Neutrophil (primary cell): ENCODE measurements at regions not wholly inside any gene's neighbourhood (a gene's known extent, or its start where the extent isn't known, plus 50 kb on each side); places are given as distances from the start of the nearest gene placed in this dataset.
"Not testable (repeated sequence)": the region's sequence is repeated elsewhere in the genome, so short reads cannot be mapped to it uniquely, and the experiment has no call there.

Source experiments
- H3K27ac ChIP-seq: fragments of 200-600 bp; sonication (generic); 2 replicates; pipeline ENCODE4 v1.5.1; 2016; ENCODE audit warnings: mild to moderate bottlenecking, moderate library complexity
- H3K27me3 ChIP-seq: fragments of 200-600 bp; sonication (generic); 2 replicates; pipeline ENCODE4 v1.6.0; 2016; ENCODE audit warnings: mild to moderate bottlenecking
- H3K36me3 ChIP-seq: fragments of 200-600 bp; sonication (generic); 2 replicates; pipeline ENCODE4 v1.5.1; 2017
- H3K4me1 ChIP-seq, 2 experiments: fragments of 200-600 bp in 1 of 2; sonication (generic) in 1 of 2; 1 replicate in 1 of 2; 2 replicates in 1 of 2; pipeline versions ENCODE4 v1.5.1 to v1.6.1; 2013 to 2016; ENCODE audit warnings: low read depth in 1 of 2, low read length in 1 of 2, mild to moderate bottlenecking in 1 of 2, moderate library complexity in 1 of 2; ENCODE audit not compliant: control insufficient read depth in 1 of 2, insufficient read depth in 1 of 2
- H3K4me3 ChIP-seq, 2 experiments: fragments of 200-600 bp in 1 of 2; sonication (generic) in 1 of 2; 1 replicate in 1 of 2; 2 replicates in 1 of 2; pipeline ENCODE4 v1.5.1; 2013 to 2016; ENCODE audit warnings: low read depth in 1 of 2, low read length in 1 of 2, mild to moderate bottlenecking in 1 of 2, moderate library complexity in 1 of 2
- H3K9me3 ChIP-seq: fragments of 200-600 bp; sonication (generic); 2 replicates; pipeline ENCODE4 v1.5.1; 2016
- CTCF ChIP-seq: fragments of 200-600 bp; sonication (generic); IDR thresholded peaks from 2 replicates; pipeline ENCODE4 v1.5.1; 2016; ENCODE audit warnings: antibody characterized with exemption

- TF ChIP-seq CTCF: no peak
These were observed 301.4 kb downstream of the SLITRK5 start for GRCh38 chr13:87972568-87972967.

GRCh38 chr13:87975035-87975434 is 303.9 kb downstream of the SLITRK5 start:
- H3K27me3 ChIP-seq: no peaks in the 10 kb centered on the region
- no peak overlapping the region for H3K4me3 ChIP-seq
- TF ChIP-seq CTCF: no peak
- no peak overlapping the region for H3K27ac ChIP-seq
- H3K36me3 ChIP-seq: no peaks in the 10 kb centered on the region
- H3K4me1 ChIP-seq: no peaks in the 10 kb centered on the region
- H3K9me3 ChIP-seq: no peaks in the 10 kb centered on the region

More at GRCh38 chr13:87972568-87972967, 301.4 kb downstream of the SLITRK5 start:
- Histone ChIP-seq H3K4me3 (no peak overlapping the region), H3K36me3 (no peaks in the 10 kb centered on the region), H3K27ac (no peak overlapping the region), H3K4me1 (no peaks in the 10 kb centered on the region), H3K9me3 (no peaks in the 10 kb centered on the region), H3K27me3 (no peaks in the 10 kb centered on the region)

- H3K36me3 ChIP-seq, H3K4me3 ChIP-seq, H3K9me3 ChIP-seq, H3K4me1 ChIP-seq, H3K27ac ChIP-seq, H3K27me3 ChIP-seq: not testable (repeated sequence)
These were observed 305.5 kb downstream of the SLITRK5 start for GRCh38 chr13:87976650-87977049.

- no peak for TF ChIP-seq CTCF
- H3K4me1 ChIP-seq: no peaks in the 10 kb centered on the region
- H3K4me3 ChIP-seq: no peak overlapping the region
- no peaks in the 10 kb centered on the region for H3K27me3 ChIP-seq
- H3K36me3 ChIP-seq: no peaks in the 10 kb centered on the region
- H3K27ac ChIP-seq: no peak overlapping the region
- no peaks in the 10 kb centered on the region for H3K9me3 ChIP-seq
These were observed 310.2 kb downstream of the SLITRK5 start for GRCh38 chr13:87981416-87981815.

GRCh38 chr13:87982400-87982799 is 311.2 kb downstream of the SLITRK5 start:
- no peak overlapping the region for H3K4me3 ChIP-seq
- no peaks in the 10 kb centered on the region for H3K36me3 ChIP-seq
- no peaks in the 10 kb centered on the region for H3K4me1 ChIP-seq
- H3K9me3 ChIP-seq: no peaks in the 10 kb centered on the region
- H3K27ac ChIP-seq: no peak overlapping the region
- H3K27me3 ChIP-seq: no peaks in the 10 kb centered on the region
- TF ChIP-seq CTCF: no peak

- Histone ChIP-seq H3K36me3 (no peaks in the 10 kb centered on the region), H3K4me1 (no peaks in the 10 kb centered on the region), H3K27me3 (no peaks in the 10 kb centered on the region), H3K9me3 (no peaks in the 10 kb centered on the region), H3K27ac (no peak overlapping the region), H3K4me3 (no peak overlapping the region)
- no peak for TF ChIP-seq CTCF
These were observed 315.6 kb downstream of the SLITRK5 start for GRCh38 chr13:87986639-87987250.
